Testis (tissue), 2 donors: ENCODE measurements at regions not wholly inside any gene's neighbourhood (a gene's known extent, or its start where the extent isn't known, plus 50 kb on each side); places are given as distances from the start of the nearest gene placed in this dataset.

Experiments
- DNase-seq: peaks from one replicate; pipeline ENCODE4 v3.0.0-alpha.2; 2019
- H3K27ac ChIP-seq, 2 donors: fragments of 200-600 bp; sonication (generic); one replicate each; pipeline ENCODE4 v1.5.1; 2019
- H3K27me3 ChIP-seq: fragments of 200-600 bp; sonication (generic); one replicate; pipeline ENCODE4 v1.5.1; 2019
- H3K36me3 ChIP-seq: fragments of 200-600 bp; sonication (generic); one replicate; pipeline ENCODE4 v1.5.1; 2017; ENCODE audit warnings: low read depth; ENCODE audit errors: missing control alignments
- H3K4me1 ChIP-seq: fragments of 200-600 bp; sonication (generic); one replicate; pipeline ENCODE4 v1.5.1; 2019
- H3K4me3 ChIP-seq, 2 donors: fragments of 200-600 bp; sonication (generic); one replicate each; pipeline ENCODE4 v1.5.1; 2017 to 2019
- H3K9me3 ChIP-seq: fragments of 200-600 bp; sonication (generic); one replicate; pipeline ENCODE4 v1.5.1; 2017
- POLR2A ChIP-seq: fragments of 450-650 bp; IDR thresholded peaks from one replicate; pipeline ENCODE4 v1.6.1; 2017; ENCODE audit warnings: antibody characterized with exemption, mild to moderate bottlenecking, moderate library complexity
- WGBS, 2 donors: methylation state at CpG; one replicate each; pipeline ENCODE4 v1.1.5; 2018; 5-methylcytosine and 5-hydroxymethylcytosine counted together
- intact Hi-C: fragments of 100-400 bp; cut with DNase I; formaldehyde crosslinking; loops from one replicate; pipeline ENCODE4 v1.15.1; 2023; ENCODE audit warnings: low total_unique reads
- TF ChIP-seq, protein P1 (sequence below), 3 experiments: fragments of 450-650 bp in 2 of 3; fragments of 200-600 bp in 1 of 3; sonication (generic) in 1 of 3; IDR thresholded peaks; one replicate each; pipeline ENCODE4 v1.5.1; 2016 to 2019; ENCODE audit warnings: antibody characterized with exemption in 3 of 3, mild to moderate bottlenecking in 2 of 3, moderate library complexity in 1 of 3

DNA sequence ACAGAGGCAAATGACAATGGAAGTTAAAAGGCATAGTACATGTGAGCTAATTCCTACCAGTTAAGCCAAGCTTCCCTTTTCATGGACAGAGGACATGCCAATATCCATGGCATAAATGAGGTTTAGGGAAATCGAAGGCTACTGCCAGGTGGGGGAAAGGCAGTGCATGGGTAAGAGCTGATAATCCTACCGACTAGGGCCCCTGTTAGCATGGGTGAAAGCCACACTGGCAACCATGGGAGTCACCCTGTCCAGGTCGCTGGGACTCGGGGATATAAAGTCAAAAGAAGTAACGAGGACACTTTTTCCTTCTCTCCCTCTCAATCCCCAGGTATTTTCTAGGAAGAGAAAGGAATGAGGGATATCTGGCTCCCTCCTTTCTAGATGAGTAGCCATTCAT, 83.7 kb upstream of the CDH19 start:
- Histone ChIP-seq H3K27ac (no peak overlapping the region), H3K9me3 (no peaks in the 10 kb centered on the region), H3K4me1 (peaks cover 7% of the 10 kb centered on the region), H3K27me3 (no peaks in the 10 kb centered on the region), H3K4me3 (no peak overlapping the region), H3K36me3 (no peaks in the 10 kb centered on the region)
- DNase-seq, result no peak
- no peak for TF ChIP-seq POLR2A
- TF ChIP-seq, protein P1, sequence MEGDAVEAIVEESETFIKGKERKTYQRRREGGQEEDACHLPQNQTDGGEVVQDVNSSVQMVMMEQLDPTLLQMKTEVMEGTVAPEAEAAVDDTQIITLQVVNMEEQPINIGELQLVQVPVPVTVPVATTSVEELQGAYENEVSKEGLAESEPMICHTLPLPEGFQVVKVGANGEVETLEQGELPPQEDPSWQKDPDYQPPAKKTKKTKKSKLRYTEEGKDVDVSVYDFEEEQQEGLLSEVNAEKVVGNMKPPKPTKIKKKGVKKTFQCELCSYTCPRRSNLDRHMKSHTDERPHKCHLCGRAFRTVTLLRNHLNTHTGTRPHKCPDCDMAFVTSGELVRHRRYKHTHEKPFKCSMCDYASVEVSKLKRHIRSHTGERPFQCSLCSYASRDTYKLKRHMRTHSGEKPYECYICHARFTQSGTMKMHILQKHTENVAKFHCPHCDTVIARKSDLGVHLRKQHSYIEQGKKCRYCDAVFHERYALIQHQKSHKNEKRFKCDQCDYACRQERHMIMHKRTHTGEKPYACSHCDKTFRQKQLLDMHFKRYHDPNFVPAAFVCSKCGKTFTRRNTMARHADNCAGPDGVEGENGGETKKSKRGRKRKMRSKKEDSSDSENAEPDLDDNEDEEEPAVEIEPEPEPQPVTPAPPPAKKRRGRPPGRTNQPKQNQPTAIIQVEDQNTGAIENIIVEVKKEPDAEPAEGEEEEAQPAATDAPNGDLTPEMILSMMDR (IDR thresholded peaks at IDR 0.05), result no peak
- WGBS, 2 donors, result 51 to 79% methylated on average over 5 of the region's 5 CpGs
- intact Hi-C loops, result no loop called here

DNA sequence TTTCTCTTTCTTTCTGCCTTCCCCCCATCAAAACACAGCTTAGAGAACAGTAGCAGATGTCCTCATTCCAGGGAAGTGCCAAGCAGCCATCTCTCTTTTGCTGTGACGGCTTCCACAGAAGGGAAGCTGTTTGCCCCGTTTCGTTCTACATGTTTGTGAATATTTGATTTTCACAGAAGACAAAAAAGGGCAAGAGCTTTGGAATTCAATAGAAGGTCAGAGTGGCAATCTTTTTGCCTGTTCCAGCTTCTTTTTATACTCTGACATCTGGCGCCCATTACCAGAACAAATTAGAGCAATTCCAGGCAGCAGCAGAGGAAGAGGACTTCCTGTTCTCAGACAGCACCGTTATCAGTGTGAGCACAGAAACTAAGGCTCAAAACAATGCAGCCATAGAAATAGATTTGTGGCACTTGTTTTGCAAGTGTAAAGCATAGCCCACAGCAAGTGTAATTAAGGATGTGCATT, 79.0 kb upstream of the CDH19 start:
- intact Hi-C loops, result no loop called here
- no peak overlapping the region for H3K4me3 ChIP-seq

DNA sequence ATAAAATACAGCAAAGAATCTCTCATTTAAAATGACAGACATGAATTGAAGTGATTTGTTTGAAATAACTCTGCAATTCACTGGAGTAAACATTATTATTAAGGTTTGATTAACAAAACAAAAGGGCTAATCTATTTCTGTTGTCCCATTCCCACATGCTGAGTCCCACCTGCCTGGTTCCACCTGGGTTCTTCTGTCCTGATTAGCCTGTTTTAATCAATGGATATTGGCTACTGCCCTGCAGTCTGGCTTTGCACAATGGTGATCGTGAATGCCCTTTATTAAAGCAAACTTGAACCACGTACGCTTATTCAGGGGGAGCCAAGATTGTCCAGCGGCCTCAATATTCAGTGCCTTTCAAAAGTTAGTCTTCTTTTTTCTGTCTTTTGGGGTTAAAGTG, 72.8 kb upstream of the CDH19 start:
- TF ChIP-seq, protein P1 (IDR thresholded peaks at IDR 0.05), result no peak
- no peak for TF ChIP-seq POLR2A
- WGBS, 2 donors, result 67 to 68% methylated on average over 4 of the region's 4 CpGs
- Histone ChIP-seq H3K4me1 (no peaks in the 10 kb centered on the region), H3K27me3 (no peaks in the 10 kb centered on the region), H3K4me3 (no peak overlapping the region), H3K36me3 (no peaks in the 10 kb centered on the region), H3K27ac (no peak overlapping the region), H3K9me3 (no peaks in the 10 kb centered on the region)
- intact Hi-C loops, result no loop called here
- no peak for DNase-seq

More for the DNA sequence above, 79.0 kb upstream of the CDH19 start:
- WGBS, 2 donors, result 4 to 9% methylated on average over 5 of the region's 5 CpGs
- TF ChIP-seq, protein P1 (IDR thresholded peaks at IDR 0.05), result no peak
- TF ChIP-seq POLR2A, result no peak
- Histone ChIP-seq H3K4me1 (peaks cover 7% of the 10 kb centered on the region), H3K27ac (peak overlapping the region in 1 of 2 donors; percentile 55), H3K9me3 (no peaks in the 10 kb centered on the region), H3K27me3 (no peaks in the 10 kb centered on the region), H3K36me3 (no peaks in the 10 kb centered on the region)
- peak; percentile 46 for DNase-seq

DNA sequence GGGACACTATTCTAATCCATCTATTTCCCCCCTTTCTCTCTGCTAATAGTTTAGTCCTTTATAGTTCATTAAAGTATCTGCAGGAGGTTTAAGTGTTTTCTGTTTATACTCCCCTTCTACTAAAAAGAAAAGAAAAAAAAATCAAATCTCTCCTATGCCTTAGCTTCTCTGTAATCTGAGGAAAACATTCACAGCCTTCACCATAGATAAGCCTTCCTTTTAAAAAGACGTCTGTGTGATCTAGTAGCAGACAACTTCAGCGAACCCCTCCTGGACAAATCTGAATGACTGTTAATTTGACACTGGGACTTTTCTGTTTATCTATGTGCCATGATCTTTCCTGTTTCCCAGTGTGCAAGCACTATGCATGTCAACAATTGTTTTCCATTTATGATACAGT, 70.4 kb upstream of the CDH19 start:
- H3K4me1 ChIP-seq, result no peaks in the 10 kb centered on the region
- no peak overlapping the region for H3K4me3 ChIP-seq
- H3K36me3 ChIP-seq, result no peaks in the 10 kb centered on the region
- TF ChIP-seq POLR2A, result no peak
- TF ChIP-seq, protein P1 (IDR thresholded peaks at IDR 0.05), result no peak
- H3K27me3 ChIP-seq, result no peaks in the 10 kb centered on the region
- DNase-seq, result no peak
- no peak overlapping the region for H3K27ac ChIP-seq
- intact Hi-C loops, result no loop called here
- no peaks in the 10 kb centered on the region for H3K9me3 ChIP-seq
- 52 to 55% methylated on average over 2 of the region's 2 CpGs for WGBS, 2 donors

DNA sequence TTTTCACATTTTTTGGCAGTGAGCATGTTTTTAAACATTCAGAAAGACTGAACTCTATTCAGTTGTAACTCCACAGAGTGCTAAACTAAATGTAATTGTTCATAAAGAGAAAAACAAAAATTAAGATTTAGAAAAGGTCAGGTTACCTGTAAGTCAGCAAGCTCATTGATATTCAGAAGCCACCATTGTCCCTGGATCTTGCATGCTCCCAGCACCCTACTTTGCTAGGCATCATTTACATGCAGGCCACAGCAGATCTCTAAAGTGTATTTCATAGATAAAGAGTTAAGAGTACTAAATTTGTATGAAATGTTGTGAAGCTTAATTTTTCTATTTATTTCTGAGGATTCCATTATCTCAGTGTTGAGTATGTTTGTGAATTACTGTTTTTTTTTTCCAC, 64.8 kb upstream of the CDH19 start:
- DNase-seq, result no peak
- no peak overlapping the region for H3K27ac ChIP-seq
- no peak for TF ChIP-seq POLR2A
- TF ChIP-seq, protein P1 (IDR thresholded peaks at IDR 0.05), result no peak
- H3K9me3 ChIP-seq, result no peaks in the 10 kb centered on the region
- no peaks in the 10 kb centered on the region for H3K27me3 ChIP-seq
- H3K4me1 ChIP-seq, result no peaks in the 10 kb centered on the region
- H3K4me3 ChIP-seq, result no peak overlapping the region
- H3K36me3 ChIP-seq, result no peaks in the 10 kb centered on the region
- intact Hi-C loops, result no loop called here
